Panc1 (cell line): ENCODE measurements at regions not wholly inside any gene's neighbourhood (a gene's known extent, or its start where the extent isn't known, plus 50 kb on each side); places are given as distances from the start of the nearest gene placed in this dataset.

Experiments
- ATAC-seq: fragments of 200-7000 bp; cut with Tn5 transposase; 2 replicates; pipeline ENCODE4 v1.9.1; 2020; ENCODE audit warnings: mild to moderate bottlenecking, moderate library complexity
- BruUV-seq: library from RNA; stranded (reverse); fragments of 400-500 nt; replicated peaks from 2 replicates; lab custom pipeline; 2021; lab: Mats Ljungman, UMichigan
- CTCF ChIA-PET: fragments of 300-600 bp; sonication (Branson Sonifier 250); formaldehyde crosslinking; loops from one replicate; lab custom pipeline; 2022; ENCODE audit warnings: antibody characterized with exemption; lab: Charles Lee
- POLR2A ChIA-PET: fragments of 300-600 bp; sonication (Branson Sonifier 250); formaldehyde crosslinking; loops from one replicate; lab custom pipeline; 2022; ENCODE audit warnings: antibody characterized with exemption; lab: Charles Lee
- DNase-seq: peaks from one replicate; pipeline ENCODE4 v3.0.0-alpha.2; 2010; ENCODE audit warnings: low read depth, low spot score
- H3K27ac ChIP-seq: 2 replicates; pipeline ENCODE4 v1.5.1; 2011; ENCODE audit warnings: mild to moderate bottlenecking, low read length, inconsistent platforms
- H3K27me3 ChIP-seq: fragments of 200-500 bp; sonication (Bioruptor generic); 2 replicates; pipeline ENCODE4 v1.6.0; 2014; ENCODE audit warnings: low read length, inconsistent platforms; ENCODE audit not compliant: control insufficient read depth, insufficient read depth
- H3K36me3 ChIP-seq: fragments of 200-500 bp; sonication (Bioruptor generic); 2 replicates; pipeline ENCODE4 v1.5.1; 2014; ENCODE audit warnings: inconsistent platforms, mild to moderate bottlenecking, low read length, moderate library complexity; ENCODE audit not compliant: control insufficient read depth, insufficient read depth
- H3K4me1 ChIP-seq: 2 replicates; pipeline ENCODE4 v1.5.1; 2011; ENCODE audit warnings: inconsistent platforms, mild to moderate bottlenecking, low read length, moderate library complexity; ENCODE audit not compliant: control insufficient read depth, insufficient read depth
- H3K4me3 ChIP-seq, 2 experiments: 2 replicates each; pipeline ENCODE4 v1.5.1; 2011 to 2012; ENCODE audit warnings: low read depth in 2 of 2, low read length in 2 of 2, mild to moderate bottlenecking in 2 of 2, inconsistent platforms in 1 of 2, moderate library complexity in 1 of 2
- H3K9me3 ChIP-seq: fragments of 200-500 bp; sonication (Bioruptor generic); 2 replicates; pipeline ENCODE4 v1.5.1; 2014; ENCODE audit warnings: low read depth, mild to moderate bottlenecking, inconsistent platforms, low read length, moderate library complexity; ENCODE audit not compliant: control insufficient read depth, insufficient read depth
- CTCF ChIP-seq: fragments of 450-650 bp; IDR thresholded peaks from 2 replicates; pipeline ENCODE4 v1.5.1; 2017; ENCODE audit warnings: mild to moderate bottlenecking
- POLR2AphosphoS5 ChIP-seq: IDR thresholded peaks from 2 replicates; pipeline ENCODE4 v1.6.1; 2012; ENCODE audit warnings: mild to moderate bottlenecking, low read depth, low read length, moderate library complexity
- SIN3A ChIP-seq: IDR thresholded peaks from 2 replicates; pipeline ENCODE4 v1.6.1; 2012; ENCODE audit warnings: low read depth, mild to moderate bottlenecking, low read length, moderate library complexity, borderline replicate concordance; ENCODE audit not compliant: insufficient read depth
- TCF7L2 ChIP-seq: IDR thresholded peaks from 2 replicates; pipeline ENCODE4 v1.6.1; 2011; ENCODE audit warnings: mild to moderate bottlenecking, low read depth, low read length, inconsistent platforms
- in situ Hi-C: cut with HindIII; loops from 2 replicates; pipeline ENCODE4 v1.10.0; 2016; ENCODE audit warnings: low sequenced_read_pairs, low pct_unique_long_range_greater_than_20kb
- intact Hi-C: fragments of 100-400 bp; cut with micrococcal nuclease; formaldehyde crosslinking; loops from one replicate; pipeline ENCODE4 v1.10.0; 2022; ENCODE audit not compliant: unreplicated experiment
- TF ChIP-seq, protein P1 (sequence below), 2 experiments: IDR thresholded peaks; 2 replicates each; pipeline ENCODE4 v1.6.1; 2011 to 2012; ENCODE audit warnings: low read depth in 2 of 2, control low read depth in 1 of 2, low read length in 1 of 2, mild to moderate bottlenecking in 1 of 2, moderate library complexity in 1 of 2; ENCODE audit not compliant: insufficient read depth in 1 of 2

- POLR2A ChIA-PET, result no interaction called here
- H3K36me3 ChIP-seq, result no peaks in the 10 kb centered on the region
- TF ChIP-seq, protein P1, sequence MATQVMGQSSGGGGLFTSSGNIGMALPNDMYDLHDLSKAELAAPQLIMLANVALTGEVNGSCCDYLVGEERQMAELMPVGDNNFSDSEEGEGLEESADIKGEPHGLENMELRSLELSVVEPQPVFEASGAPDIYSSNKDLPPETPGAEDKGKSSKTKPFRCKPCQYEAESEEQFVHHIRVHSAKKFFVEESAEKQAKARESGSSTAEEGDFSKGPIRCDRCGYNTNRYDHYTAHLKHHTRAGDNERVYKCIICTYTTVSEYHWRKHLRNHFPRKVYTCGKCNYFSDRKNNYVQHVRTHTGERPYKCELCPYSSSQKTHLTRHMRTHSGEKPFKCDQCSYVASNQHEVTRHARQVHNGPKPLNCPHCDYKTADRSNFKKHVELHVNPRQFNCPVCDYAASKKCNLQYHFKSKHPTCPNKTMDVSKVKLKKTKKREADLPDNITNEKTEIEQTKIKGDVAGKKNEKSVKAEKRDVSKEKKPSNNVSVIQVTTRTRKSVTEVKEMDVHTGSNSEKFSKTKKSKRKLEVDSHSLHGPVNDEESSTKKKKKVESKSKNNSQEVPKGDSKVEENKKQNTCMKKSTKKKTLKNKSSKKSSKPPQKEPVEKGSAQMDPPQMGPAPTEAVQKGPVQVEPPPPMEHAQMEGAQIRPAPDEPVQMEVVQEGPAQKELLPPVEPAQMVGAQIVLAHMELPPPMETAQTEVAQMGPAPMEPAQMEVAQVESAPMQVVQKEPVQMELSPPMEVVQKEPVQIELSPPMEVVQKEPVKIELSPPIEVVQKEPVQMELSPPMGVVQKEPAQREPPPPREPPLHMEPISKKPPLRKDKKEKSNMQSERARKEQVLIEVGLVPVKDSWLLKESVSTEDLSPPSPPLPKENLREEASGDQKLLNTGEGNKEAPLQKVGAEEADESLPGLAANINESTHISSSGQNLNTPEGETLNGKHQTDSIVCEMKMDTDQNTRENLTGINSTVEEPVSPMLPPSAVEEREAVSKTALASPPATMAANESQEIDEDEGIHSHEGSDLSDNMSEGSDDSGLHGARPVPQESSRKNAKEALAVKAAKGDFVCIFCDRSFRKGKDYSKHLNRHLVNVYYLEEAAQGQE (IDR thresholded peaks at IDR 0.05; ENCODE audit: insufficient read depth in 1 of 2, low read depth in 2 of 2, low read length in 1 of 2), result no peak
- TF ChIP-seq TCF7L2 (no peak), CTCF (no peak), POLR2AphosphoS5 (no peak), SIN3A (no peak)
- H3K4me1 ChIP-seq, result no peaks in the 10 kb centered on the region
- no peaks in the 10 kb centered on the region for H3K27me3 ChIP-seq
- H3K9me3 ChIP-seq, result no peaks in the 10 kb centered on the region
- CTCF ChIA-PET, result interaction anchor here (0.5 kb wide), 1 partner anchor 18 kb away, joined by 3 read pairs; no protein-coding TSS in a partner anchor
- no TSS peak for BruUV-seq
- no peak overlapping the region for H3K27ac ChIP-seq
- intact Hi-C loops (no loop called here), in situ Hi-C loops (no loop called here)
- DNase-seq (no peak), ATAC-seq (no peak)
- no peak overlapping the region for H3K4me3 ChIP-seq
Measured at GRCh38 chr5:60495644-60496520, 204.1 kb downstream of the DEPDC1B start.

DNA sequence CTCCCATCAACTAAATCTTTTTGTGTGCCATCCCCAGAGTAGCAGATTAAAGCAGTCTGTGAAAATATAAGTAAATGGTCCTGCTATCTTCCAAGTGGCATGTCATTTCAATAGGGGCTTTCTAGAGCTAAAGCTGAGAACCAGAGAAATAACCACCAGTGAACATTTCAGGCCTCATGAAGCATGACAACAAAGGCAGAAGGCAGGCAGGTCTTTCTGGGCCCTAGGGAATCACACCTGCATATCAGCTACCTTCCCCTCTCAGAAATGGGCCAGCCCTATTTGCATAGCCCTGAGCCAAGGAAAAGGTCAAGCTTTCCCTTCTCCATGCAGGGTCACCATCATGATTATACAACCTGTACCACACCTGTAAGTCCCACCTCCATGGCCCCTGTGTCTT, 205.3 kb downstream of the DEPDC1B start:
- no peak for ATAC-seq
- H3K4me3 ChIP-seq, result no peak overlapping the region
- intact Hi-C loops, result no loop called here
- H3K27me3 ChIP-seq, result no peaks in the 10 kb centered on the region
- no peaks in the 10 kb centered on the region for H3K9me3 ChIP-seq
- H3K27ac ChIP-seq, result no peak overlapping the region
- no peak for DNase-seq
- CTCF ChIA-PET, result no interaction called here
- TF ChIP-seq TCF7L2, result no peak
- TF ChIP-seq POLR2AphosphoS5, result no peak
- no peak for TF ChIP-seq SIN3A
- no TSS peak for BruUV-seq
- POLR2A ChIA-PET, result no interaction called here
- no peaks in the 10 kb centered on the region for H3K36me3 ChIP-seq
- in situ Hi-C loops, result no loop called here
- H3K4me1 ChIP-seq, result no peaks in the 10 kb centered on the region

DNA sequence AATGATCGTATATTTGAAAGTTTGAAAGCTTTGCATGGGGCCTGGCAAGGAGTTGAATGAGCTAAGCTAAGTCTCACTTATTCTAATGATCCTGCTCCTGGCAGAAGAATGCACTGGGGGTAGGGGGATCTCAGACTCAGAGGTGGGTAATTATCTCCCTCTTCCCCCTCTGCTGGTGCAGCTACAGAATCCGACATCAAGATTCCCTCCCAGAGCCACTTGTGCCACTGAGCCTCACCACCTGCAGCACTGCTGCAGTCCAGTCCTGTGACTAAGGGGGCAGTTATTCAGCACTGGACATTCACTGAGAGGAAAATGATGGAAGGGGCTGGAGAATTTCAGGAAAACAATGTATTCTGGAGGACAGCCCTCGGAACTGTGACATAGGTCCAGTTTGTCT, 205.8 kb downstream of the DEPDC1B start:
- H3K27me3 ChIP-seq, result no peaks in the 10 kb centered on the region
- CTCF ChIA-PET, result no interaction called here
- no peak overlapping the region for H3K27ac ChIP-seq
- no peaks in the 10 kb centered on the region for H3K36me3 ChIP-seq
- in situ Hi-C loops (no loop called here), intact Hi-C loops (no loop called here)
- no peak for TF ChIP-seq POLR2AphosphoS5
- no peak for TF ChIP-seq CTCF
- TF ChIP-seq SIN3A, result no peak
- TF ChIP-seq, protein P1 (IDR thresholded peaks at IDR 0.05; ENCODE audit: insufficient read depth in 1 of 2, low read depth in 2 of 2, low read length in 1 of 2), result no peak
- no peak for TF ChIP-seq TCF7L2
- no TSS peak for BruUV-seq
- no peaks in the 10 kb centered on the region for H3K9me3 ChIP-seq
- no peak for DNase-seq
- no peaks in the 10 kb centered on the region for H3K4me1 ChIP-seq
- POLR2A ChIA-PET, result no interaction called here
- no peak for ATAC-seq
- no peak overlapping the region for H3K4me3 ChIP-seq
